SU-DHL-6 (cell line): ENCODE measurements at regions not wholly inside any gene's neighbourhood (a gene's known extent, or its start where the extent isn't known, plus 50 kb on each side); places are given as distances from the start of the nearest gene placed in this dataset.
"Not testable (repeated sequence)": the region's sequence is repeated elsewhere in the genome, so short reads cannot be mapped to it uniquely, and the experiment has no call there.

ENCODE experiments used
- H2AFZ ChIP-seq: fragments of 200-600 bp; sonication (generic); 2 replicates; pipeline ENCODE4 v1.6.1; 2014; ENCODE audit warnings: low read depth, mild to moderate bottlenecking, moderate library complexity, mixed read lengths, antibody characterized with exemption, low read length; ENCODE audit not compliant: severe bottlenecking
- H3F3A ChIP-seq: fragments of 200-600 bp; shearing (Covaris generic); 2 replicates; pipeline ENCODE4 v1.6.0; 2016; ENCODE audit warnings: antibody characterized with exemption, mild to moderate bottlenecking; ENCODE audit not compliant: insufficient read depth
- H3K27ac ChIP-seq: fragments of 200-600 bp; sonication (generic); 2 replicates; pipeline ENCODE4 v1.5.1; 2016; ENCODE audit warnings: low read depth, mild to moderate bottlenecking, low read length, moderate library complexity, mixed read lengths
- H3K27me3 ChIP-seq: fragments of 200-600 bp; sonication (generic), shearing (Covaris generic); 2 replicates; pipeline ENCODE4 v1.6.0; 2014; ENCODE audit warnings: mild to moderate bottlenecking, low read length
- H3K36me3 ChIP-seq: fragments of 200-600 bp; sonication (generic); 2 replicates; pipeline ENCODE4 v1.6.1; 2014; ENCODE audit warnings: mild to moderate bottlenecking, low read length, mixed read lengths
- H3K4me2 ChIP-seq: fragments of 300-600, 200-600 bp; shearing (Covaris generic), sonication (generic); 2 replicates; pipeline ENCODE4 v1.6.0; 2014; ENCODE audit warnings: low read length, low read depth, mild to moderate bottlenecking; ENCODE audit not compliant: poor library complexity, severe bottlenecking
- H3K4me3 ChIP-seq: fragments of 200-600 bp; sonication (generic); 2 replicates; pipeline ENCODE4 v1.5.1; 2014; ENCODE audit warnings: antibody characterized with exemption, low read length, mild to moderate bottlenecking, mixed read lengths; ENCODE audit not compliant: insufficient read depth, poor library complexity, severe bottlenecking
- H3K79me2 ChIP-seq: fragments of 200-600 bp; sonication (generic); 2 replicates; pipeline ENCODE4 v1.6.1; 2014; ENCODE audit warnings: mild to moderate bottlenecking, low read length, moderate library complexity; ENCODE audit not compliant: insufficient read depth
- H3K9ac ChIP-seq: fragments of 200-600 bp; sonication (generic); 2 replicates; pipeline ENCODE4 v1.7.0; 2014; ENCODE audit warnings: mild to moderate bottlenecking, low read length
- H3K9me2 ChIP-seq: fragments of 200-600 bp; sonication (generic); replicated peaks from 2 replicates; pipeline ENCODE4 v1.6.1; 2014; ENCODE audit warnings: low read length; ENCODE audit not compliant: insufficient read depth
- H3K9me3 ChIP-seq: fragments of 200-600 bp; sonication (generic); 2 replicates; pipeline ENCODE4 v1.6.1; 2014; ENCODE audit warnings: low read length, mixed read lengths; ENCODE audit not compliant: insufficient read depth
- H4K20me1 ChIP-seq: fragments of 200-600 bp; sonication (generic); 2 replicates; pipeline ENCODE4 v1.6.1; 2014; ENCODE audit warnings: low read depth, mild to moderate bottlenecking, antibody characterized with exemption, low read length, moderate library complexity, mixed read lengths
- CTCF ChIP-seq: fragments of 200-600 bp; sonication (generic); IDR thresholded peaks from one replicate; pipeline ENCODE4 v1.5.1; 2017; ENCODE audit warnings: antibody characterized with exemption, mild to moderate bottlenecking, low read length, moderate library complexity; ENCODE audit not compliant: insufficient read depth, poor library complexity, severe bottlenecking
- EZH2phosphoT487 ChIP-seq: fragments of 200-600 bp; sonication (generic), shearing (Covaris generic); conservative IDR thresholded peaks from 2 replicates; pipeline ENCODE4 v1.6.1; 2018; ENCODE audit warnings: mild to moderate bottlenecking, antibody characterized with exemption, low read length, moderate library complexity, mixed read lengths

GRCh38 chr14:105926373-105927095 is 400.2 kb downstream of the TMEM121 start:
- Histone ChIP-seq H3K36me3 (no peaks in the 10 kb centered on the region), H3K27me3 (no peaks in the 10 kb centered on the region), H3K9me2 (no peaks in the 10 kb centered on the region), H3K9ac (no peak overlapping the region), H3K9me3 (no peaks in the 10 kb centered on the region), H3F3A (no peaks in the 10 kb centered on the region), H4K20me1 (no peaks in the 10 kb centered on the region), H3K79me2 (no peaks in the 10 kb centered on the region), H3K4me3 (no peak overlapping the region), H2AFZ (no peak overlapping the region), H3K4me2 (no peak overlapping the region), H3K27ac (no peak overlapping the region)
- TF ChIP-seq CTCF, result no peak
- TF ChIP-seq EZH2phosphoT487, result no peak

- no peaks in the 10 kb centered on the region for H3K9me2 ChIP-seq
- no peak overlapping the region for H3K27ac ChIP-seq
- H2AFZ ChIP-seq, result no peak overlapping the region
- H3K36me3 ChIP-seq, result no peaks in the 10 kb centered on the region
- H3K9ac ChIP-seq, result no peak overlapping the region
- no peaks in the 10 kb centered on the region for H4K20me1 ChIP-seq
- no peaks in the 10 kb centered on the region for H3K27me3 ChIP-seq
- H3K4me2 ChIP-seq, result no peak overlapping the region
- no peaks in the 10 kb centered on the region for H3K79me2 ChIP-seq
- H3K4me3 ChIP-seq, result no peak overlapping the region
- TF ChIP-seq EZH2phosphoT487 (no peak), CTCF (no peak)
- no peaks in the 10 kb centered on the region for H3K9me3 ChIP-seq
- H3F3A ChIP-seq, result no peaks in the 10 kb centered on the region
Measured at GRCh38 chr14:105927096-105928060, 401.0 kb downstream of the TMEM121 start.

GRCh38 chr14:105928171-105929111 is 402.1 kb downstream of the TMEM121 start:
- not testable (repeated sequence) for H3K36me3 ChIP-seq, H3K9me3 ChIP-seq, H2AFZ ChIP-seq, H3K4me3 ChIP-seq, H3K27ac ChIP-seq, H3K9me2 ChIP-seq, H3K9ac ChIP-seq, H3K27me3 ChIP-seq, H3F3A ChIP-seq, H3K4me2 ChIP-seq, H4K20me1 ChIP-seq, H3K79me2 ChIP-seq
